ENCODE measurements at regions not wholly inside any gene's neighbourhood (a gene's known extent, or its start where the extent isn't known, plus 50 kb on each side); places are given as distances from the start of the nearest gene placed in this dataset.

DNA sequence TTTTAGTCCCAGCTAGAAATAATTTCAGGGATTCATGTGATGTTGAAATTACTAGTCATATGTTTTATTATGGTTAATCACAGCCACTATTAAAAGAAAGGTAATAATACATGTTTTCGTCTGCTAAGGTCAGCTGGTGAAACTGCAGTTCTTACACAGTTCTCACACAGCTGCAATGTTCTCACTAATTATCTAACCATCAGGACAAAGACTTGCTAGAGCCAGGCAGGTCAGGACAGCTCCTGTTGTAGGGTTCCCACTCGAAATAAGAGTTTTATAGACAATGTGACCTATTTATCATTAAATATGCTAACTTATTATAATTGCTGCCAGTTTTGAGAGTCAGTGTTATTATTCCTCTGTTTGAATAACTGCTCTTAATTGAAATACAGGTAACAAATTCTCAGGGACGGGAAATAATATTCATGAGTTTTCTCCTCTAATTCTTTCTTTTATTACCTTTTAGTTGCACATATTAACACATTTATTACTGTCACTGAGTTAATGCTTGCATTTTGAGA, 97.9 kb downstream of the GJA1 start (continued):
- no peak for TF ChIP-seq EHMT2 (IDR thresholded peaks at IDR 0.05; ENCODE audit: low read depth)
- no peak for TF ChIP-seq BHLHE40 (IDR thresholded peaks at IDR 0.05; ENCODE audit: low read depth, low read length)
- no peak for TF ChIP-seq POLR2AphosphoS2 (conservative IDR thresholded peaks at IDR 0.05; ENCODE audit: low read length)

DNA sequence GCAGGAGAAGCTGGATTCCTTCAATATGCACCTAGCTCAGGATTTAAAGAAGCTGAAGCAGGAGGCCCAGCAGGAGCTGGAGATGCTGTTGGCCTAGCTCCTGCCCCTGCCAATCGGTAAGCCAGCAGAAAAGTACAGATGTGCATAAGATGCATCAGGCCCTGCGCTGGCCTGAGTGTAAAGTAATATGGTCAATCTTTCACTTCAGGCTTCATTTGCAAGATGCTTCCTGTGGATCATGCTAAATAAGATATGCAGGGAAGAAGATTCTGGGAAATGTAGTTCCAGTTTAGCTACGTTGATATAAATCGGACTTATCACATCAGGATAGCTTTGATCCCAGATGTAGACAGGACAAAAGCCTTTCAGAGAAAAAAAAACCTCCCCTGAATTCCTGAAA, 100.3 kb downstream of the GJA1 start:
- TF ChIP-seq FOXS1 (CRISPR knock-in tag; IDR thresholded peaks at IDR 0.05) = no peak
- TF ChIP-seq RAD21 (conservative IDR thresholded peaks at IDR 0.05 in 1 of 2, IDR thresholded peaks at IDR 0.05 in 1 of 2) = no peak
- TF ChIP-seq, protein P1, sequence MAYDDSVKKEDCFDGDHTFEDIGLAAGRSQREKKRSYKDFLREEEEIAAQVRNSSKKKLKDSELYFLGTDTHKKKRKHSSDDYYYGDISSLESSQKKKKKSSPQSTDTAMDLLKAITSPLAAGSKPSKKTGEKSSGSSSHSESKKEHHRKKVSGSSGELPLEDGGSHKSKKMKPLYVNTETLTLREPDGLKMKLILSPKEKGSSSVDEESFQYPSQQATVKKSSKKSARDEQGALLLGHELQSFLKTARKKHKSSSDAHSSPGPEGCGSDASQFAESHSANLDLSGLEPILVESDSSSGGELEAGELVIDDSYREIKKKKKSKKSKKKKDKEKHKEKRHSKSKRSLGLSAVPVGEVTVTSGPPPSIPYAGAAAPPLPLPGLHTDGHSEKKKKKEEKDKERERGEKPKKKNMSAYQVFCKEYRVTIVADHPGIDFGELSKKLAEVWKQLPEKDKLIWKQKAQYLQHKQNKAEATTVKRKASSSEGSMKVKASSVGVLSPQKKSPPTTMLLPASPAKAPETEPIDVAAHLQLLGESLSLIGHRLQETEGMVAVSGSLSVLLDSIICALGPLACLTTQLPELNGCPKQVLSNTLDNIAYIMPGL (CRISPR knock-in tag; IDR thresholded peaks at IDR 0.05; ENCODE audit: borderline replicate concordance) = no peak
- TF ChIP-seq EP300 (IDR thresholded peaks at IDR 0.05) = no peak
- TF ChIP-seq, protein P2, sequence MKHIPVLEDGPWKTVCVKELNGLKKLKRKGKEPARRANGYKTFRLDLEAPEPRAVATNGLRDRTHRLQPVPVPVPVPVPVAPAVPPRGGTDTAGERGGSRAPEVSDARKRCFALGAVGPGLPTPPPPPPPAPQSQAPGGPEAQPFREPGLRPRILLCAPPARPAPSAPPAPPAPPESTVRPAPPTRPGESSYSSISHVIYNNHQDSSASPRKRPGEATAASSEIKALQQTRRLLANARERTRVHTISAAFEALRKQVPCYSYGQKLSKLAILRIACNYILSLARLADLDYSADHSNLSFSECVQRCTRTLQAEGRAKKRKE (CRISPR knock-in tag; IDR thresholded peaks at IDR 0.05; ENCODE audit: low read depth) = no peak
- TF ChIP-seq, protein P3, sequence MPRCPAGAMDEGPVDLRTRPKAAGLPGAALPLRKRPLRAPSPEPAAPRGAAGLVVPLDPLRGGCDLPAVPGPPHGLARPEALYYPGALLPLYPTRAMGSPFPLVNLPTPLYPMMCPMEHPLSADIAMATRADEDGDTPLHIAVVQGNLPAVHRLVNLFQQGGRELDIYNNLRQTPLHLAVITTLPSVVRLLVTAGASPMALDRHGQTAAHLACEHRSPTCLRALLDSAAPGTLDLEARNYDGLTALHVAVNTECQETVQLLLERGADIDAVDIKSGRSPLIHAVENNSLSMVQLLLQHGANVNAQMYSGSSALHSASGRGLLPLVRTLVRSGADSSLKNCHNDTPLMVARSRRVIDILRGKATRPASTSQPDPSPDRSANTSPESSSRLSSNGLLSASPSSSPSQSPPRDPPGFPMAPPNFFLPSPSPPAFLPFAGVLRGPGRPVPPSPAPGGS (IDR thresholded peaks at IDR 0.05) = no peak
- TF ChIP-seq ZNF302 (CRISPR knock-in tag; IDR thresholded peaks at IDR 0.05) = no peak
- TF ChIP-seq, protein P4, sequence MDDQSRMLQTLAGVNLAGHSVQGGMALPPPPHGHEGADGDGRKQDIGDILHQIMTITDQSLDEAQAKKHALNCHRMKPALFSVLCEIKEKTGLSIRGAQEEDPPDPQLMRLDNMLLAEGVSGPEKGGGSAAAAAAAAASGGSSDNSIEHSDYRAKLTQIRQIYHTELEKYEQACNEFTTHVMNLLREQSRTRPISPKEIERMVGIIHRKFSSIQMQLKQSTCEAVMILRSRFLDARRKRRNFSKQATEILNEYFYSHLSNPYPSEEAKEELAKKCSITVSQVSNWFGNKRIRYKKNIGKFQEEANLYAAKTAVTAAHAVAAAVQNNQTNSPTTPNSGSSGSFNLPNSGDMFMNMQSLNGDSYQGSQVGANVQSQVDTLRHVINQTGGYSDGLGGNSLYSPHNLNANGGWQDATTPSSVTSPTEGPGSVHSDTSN (IDR thresholded peaks at IDR 0.05) = no peak
- TF ChIP-seq RCOR1 (IDR thresholded peaks at IDR 0.05; ENCODE audit: low read depth, low read length) = no peak
- no peak for TF ChIP-seq HDAC2 (IDR thresholded peaks at IDR 0.05)
- no peak for TF ChIP-seq TFCP2L1 (CRISPR knock-in tag; IDR thresholded peaks at IDR 0.05)
- TF ChIP-seq CBX2 (IDR thresholded peaks at IDR 0.05; ENCODE audit: borderline replicate concordance, low read depth) = no peak
- no peak for TF ChIP-seq MAFK (IDR thresholded peaks at IDR 0.05; ENCODE audit: partially characterized antibody)
- Histone ChIP-seq H3K27ac (no peak overlapping the region), H3K4me3 (no peak overlapping the region), H3K4me2 (no peak overlapping the region), H3K4me1 (peaks cover 11% of the 10 kb centered on the region; the same call in 2 of the 3 replicates), H3K9me3 (no peaks in the 10 kb centered on the region)
- ATAC-seq = no peak
- ChIA-PET POLR2A (no interaction called here), CTCF (interaction anchor here (0.8 kb wide), 1 partner anchor 10 kb away, joined by 3 read pairs; no protein-coding TSS in a partner anchor)
- whole genome bisulfite sequencing (ENCODE audit: missing lambda C conversion rate) = 86% methylated on average over 3 of the region's 4 CpGs
- DNase-seq (ENCODE audit: low read depth in 1 of 2, low spot score in 1 of 2) = no peak
- FAIRE-seq = no peak

DNA sequence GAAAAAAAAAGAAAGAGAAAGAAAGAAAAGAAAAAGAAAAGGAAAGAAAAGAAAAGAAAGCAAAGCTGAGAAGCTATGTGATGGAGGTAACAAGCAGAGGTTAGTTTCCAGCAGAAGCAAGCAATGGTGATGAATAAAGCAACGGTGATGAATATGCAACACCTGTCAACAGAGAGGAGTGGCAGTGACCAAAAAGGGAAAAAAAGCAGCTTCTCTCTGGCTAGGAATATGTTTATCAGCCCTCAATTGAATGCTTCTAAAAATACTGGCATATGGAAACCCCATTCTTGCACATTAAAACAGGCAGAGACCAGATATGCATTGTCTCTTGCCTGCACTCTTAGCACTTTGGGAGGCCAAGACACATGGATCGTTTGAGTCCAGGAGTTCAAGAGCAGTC, 100.9 kb downstream of the GJA1 start:
- 70% methylated on average over 2 of the region's 2 CpGs for WGBS (ENCODE audit: missing lambda C conversion rate)
- no peak for FAIRE-seq
- no peak for ATAC-seq
- ChIA-PET CTCF (interaction anchor here (0.8 kb wide), 1 partner anchor 11 kb away, joined by 3 read pairs; no protein-coding TSS in a partner anchor), POLR2A (no interaction called here)
- TF ChIP-seq FOXS1 (CRISPR knock-in tag; IDR thresholded peaks at IDR 0.05) (no peak), CHD2 (IDR thresholded peaks at IDR 0.05; ENCODE audit: low read length, partially characterized antibody) (no peak), EHF (CRISPR knock-in tag; IDR thresholded peaks at IDR 0.05) (no peak)
- TF ChIP-seq, protein P5, sequence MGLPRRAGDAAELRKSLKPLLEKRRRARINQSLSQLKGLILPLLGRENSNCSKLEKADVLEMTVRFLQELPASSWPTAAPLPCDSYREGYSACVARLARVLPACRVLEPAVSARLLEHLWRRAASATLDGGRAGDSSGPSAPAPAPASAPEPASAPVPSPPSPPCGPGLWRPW (IDR thresholded peaks at IDR 0.05) = no peak
- Histone ChIP-seq H3K9me3 (no peaks in the 10 kb centered on the region), H3K4me2 (no peak overlapping the region), H3K27ac (no peak overlapping the region), H3K4me3 (no peak overlapping the region), H3K4me1 (peaks cover 11% of the 10 kb centered on the region; the same call in 2 of the 3 replicates)
- no peak for DNase-seq (ENCODE audit: low read depth in 1 of 2, low spot score in 1 of 2)

All from A549 (cell line).